ENCODE measurements at regions not wholly inside any gene's neighbourhood (a gene's known extent, or its start where the extent isn't known, plus 50 kb on each side); places are given as distances from the start of the nearest gene placed in this dataset.

DNA sequence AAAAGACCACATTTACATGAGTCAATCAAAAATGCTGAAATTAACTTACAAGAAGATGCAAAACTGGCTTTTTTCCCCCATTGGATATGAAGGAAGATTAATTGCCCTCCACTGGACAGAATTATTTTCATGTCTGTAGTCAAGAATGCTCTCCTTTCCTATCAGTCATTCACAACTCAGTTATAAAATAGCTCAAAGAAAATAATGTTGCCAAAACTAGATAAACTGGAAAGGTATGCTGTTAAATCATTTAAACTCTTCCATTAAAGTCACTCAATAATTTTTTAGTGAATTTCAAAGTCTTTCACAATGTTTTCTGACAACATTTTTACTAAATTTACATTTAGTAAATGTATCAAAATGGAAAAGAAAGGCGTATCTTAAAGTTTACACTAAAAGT lies 384.5 kb downstream of the HGF start:
- no peak overlapping the region for H3K9ac ChIP-seq (replicated peaks; ENCODE audit: extremely low read depth, insufficient read depth, low read length)
- H3K27ac ChIP-seq (ENCODE audit: insufficient read depth, low read depth, low read length), result no peak overlapping the region
- H3K36me3 ChIP-seq (ENCODE audit: control insufficient read depth in 2 of 2, extremely low read depth in 1 of 2, insufficient read depth in 2 of 2, low read length in 2 of 2), result no peaks in the 10 kb centered on the region
- no peak overlapping the region for H2AFZ ChIP-seq (ENCODE audit: low read depth, low read length)
- TF ChIP-seq, protein P1, sequence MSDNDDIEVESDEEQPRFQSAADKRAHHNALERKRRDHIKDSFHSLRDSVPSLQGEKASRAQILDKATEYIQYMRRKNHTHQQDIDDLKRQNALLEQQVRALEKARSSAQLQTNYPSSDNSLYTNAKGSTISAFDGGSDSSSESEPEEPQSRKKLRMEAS (IDR thresholded peaks at IDR 0.05; ENCODE audit: insufficient read depth, insufficient read length), result no peak
- TF ChIP-seq FOS (IDR thresholded peaks at IDR 0.05; ENCODE audit: borderline replicate concordance, insufficient read depth, low read length), result no peak
- TF ChIP-seq POLR2AphosphoS5 (IDR thresholded peaks at IDR 0.05; ENCODE audit: insufficient read depth, low read depth, low read length), result no peak
- TF ChIP-seq, protein P2, sequence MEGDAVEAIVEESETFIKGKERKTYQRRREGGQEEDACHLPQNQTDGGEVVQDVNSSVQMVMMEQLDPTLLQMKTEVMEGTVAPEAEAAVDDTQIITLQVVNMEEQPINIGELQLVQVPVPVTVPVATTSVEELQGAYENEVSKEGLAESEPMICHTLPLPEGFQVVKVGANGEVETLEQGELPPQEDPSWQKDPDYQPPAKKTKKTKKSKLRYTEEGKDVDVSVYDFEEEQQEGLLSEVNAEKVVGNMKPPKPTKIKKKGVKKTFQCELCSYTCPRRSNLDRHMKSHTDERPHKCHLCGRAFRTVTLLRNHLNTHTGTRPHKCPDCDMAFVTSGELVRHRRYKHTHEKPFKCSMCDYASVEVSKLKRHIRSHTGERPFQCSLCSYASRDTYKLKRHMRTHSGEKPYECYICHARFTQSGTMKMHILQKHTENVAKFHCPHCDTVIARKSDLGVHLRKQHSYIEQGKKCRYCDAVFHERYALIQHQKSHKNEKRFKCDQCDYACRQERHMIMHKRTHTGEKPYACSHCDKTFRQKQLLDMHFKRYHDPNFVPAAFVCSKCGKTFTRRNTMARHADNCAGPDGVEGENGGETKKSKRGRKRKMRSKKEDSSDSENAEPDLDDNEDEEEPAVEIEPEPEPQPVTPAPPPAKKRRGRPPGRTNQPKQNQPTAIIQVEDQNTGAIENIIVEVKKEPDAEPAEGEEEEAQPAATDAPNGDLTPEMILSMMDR (IDR thresholded peaks at IDR 0.05; ENCODE audit: extremely low read depth in 1 of 2, insufficient read depth in 1 of 2, low read depth in 1 of 2, low read length in 2 of 2), result no peak
- no peak for TF ChIP-seq JUN (IDR thresholded peaks at IDR 0.05; ENCODE audit: borderline replicate concordance, insufficient read depth, insufficient read length, low read depth)
- TF ChIP-seq MYC (IDR thresholded peaks at IDR 0.05; ENCODE audit: low read depth, low read length), result no peak
- TF ChIP-seq EZH2 (IDR thresholded peaks at IDR 0.05; ENCODE audit: borderline replicate concordance, low read depth, low read length, severe bottlenecking), result no peak
- TF ChIP-seq POLR2A (IDR thresholded peaks at IDR 0.05; ENCODE audit: low read depth, low read length), result no peak
- no peak for TF ChIP-seq GATA2 (IDR thresholded peaks at IDR 0.05; ENCODE audit: insufficient read depth, insufficient read length, low read depth, low read length)
- H3K79me2 ChIP-seq (ENCODE audit: control insufficient read depth, insufficient read depth, low read length), result no peaks in the 10 kb centered on the region
- H3K4me1 ChIP-seq (ENCODE audit: control insufficient read depth, extremely low read depth, insufficient read depth, low read length), result no peaks in the 10 kb centered on the region
- intact Hi-C loops (cut with micrococcal nuclease), result no loop called here
- H4K20me1 ChIP-seq (replicated peaks; ENCODE audit: control insufficient read depth, extremely low read depth, insufficient read depth, low read length), result no peaks in the 10 kb centered on the region
- CTCF ChIA-PET, result no interaction called here
- no peaks in the 10 kb centered on the region for H3K27me3 ChIP-seq (ENCODE audit: control insufficient read depth in 2 of 2, insufficient read depth in 2 of 2, low read length in 2 of 2)
- H3K4me2 ChIP-seq (ENCODE audit: insufficient read depth, low read length), result no peak overlapping the region
- H3K9me1 ChIP-seq (replicated peaks; ENCODE audit: control insufficient read depth, extremely low read depth, insufficient read depth, low read length), result no peaks in the 10 kb centered on the region
- FAIRE-seq (no peak), DNase-seq (ENCODE audit: low read depth, low spot score) (no peak)
- H3K4me3 ChIP-seq (replicated peaks in 1 of 3; ENCODE audit: insufficient read depth in 1 of 3, low read depth in 1 of 3, low read length in 3 of 3), result no peak overlapping the region
- dilution Hi-C loops (cut with MboI; ENCODE audit: extremely low pct_ligation_motif_present, low sequenced_read_pairs), result no loop called here
- BruUV-seq (replicated peaks), result no TSS peak
- no peaks in the 10 kb centered on the region for H3K9me3 ChIP-seq (replicated peaks; ENCODE audit: control insufficient read depth, insufficient read depth, low read length)
- POLR2A ChIA-PET, result no interaction called here
